Activated T-cell treated with anti-CD3 and anti-CD28 coated beads for 4 hours (primary cell): ENCODE measurements at regions not wholly inside any gene's neighbourhood (a gene's known extent, or its start where the extent isn't known, plus 50 kb on each side); places are given as distances from the start of the nearest gene placed in this dataset.
A peak's percentile ranks its signal among the peaks of the same experiment; 100 is the strongest.

Source experiments
- DNase-seq: peaks from one replicate; pipeline ENCODE4 v3.0.0-alpha.2; 2020

- DNase-seq: peak; percentile 69
Observed at GRCh38 chr11:76721755-76722677, 51.5 kb upstream of the LRRC32 start.

GRCh38 chr11:76723142-76723541 lies 52.6 kb upstream of the LRRC32 start:
- DNase-seq: no peak

- DNase-seq: no peak
Observed at GRCh38 chr11:76723548-76723947, 53.0 kb upstream of the LRRC32 start.

- no peak for DNase-seq
Observed at GRCh38 chr11:76724171-76724768, 53.7 kb upstream of the LRRC32 start.

- DNase-seq: no peak
Observed at GRCh38 chr11:76728227-76728626, 54.9 kb upstream of the TSKU start.

GRCh38 chr11:76728778-76729177 lies 54.4 kb upstream of the TSKU start:
- no peak for DNase-seq

GRCh38 chr11:76729214-76729613 lies 53.9 kb upstream of the TSKU start:
- DNase-seq: no peak

GRCh38 chr11:76730887-76731565 lies 52.1 kb upstream of the TSKU start:
- DNase-seq: no peak

- no peak for DNase-seq
Observed at GRCh38 chr11:76732643-76733042, 50.5 kb upstream of the TSKU start.
